CD4-positive, alpha-beta T cell treated with Interleukin-15 for 1 hour (primary cell): ENCODE measurements at regions not wholly inside any gene's neighbourhood (a gene's known extent, or its start where the extent isn't known, plus 50 kb on each side); places are given as distances from the start of the nearest gene placed in this dataset.
A peak's percentile ranks its signal among the peaks of the same experiment; 100 is the strongest.

ENCODE experiments used
- DNase-seq: peaks from one replicate; pipeline ENCODE4 v3.0.0-alpha.2; 2020

DNA sequence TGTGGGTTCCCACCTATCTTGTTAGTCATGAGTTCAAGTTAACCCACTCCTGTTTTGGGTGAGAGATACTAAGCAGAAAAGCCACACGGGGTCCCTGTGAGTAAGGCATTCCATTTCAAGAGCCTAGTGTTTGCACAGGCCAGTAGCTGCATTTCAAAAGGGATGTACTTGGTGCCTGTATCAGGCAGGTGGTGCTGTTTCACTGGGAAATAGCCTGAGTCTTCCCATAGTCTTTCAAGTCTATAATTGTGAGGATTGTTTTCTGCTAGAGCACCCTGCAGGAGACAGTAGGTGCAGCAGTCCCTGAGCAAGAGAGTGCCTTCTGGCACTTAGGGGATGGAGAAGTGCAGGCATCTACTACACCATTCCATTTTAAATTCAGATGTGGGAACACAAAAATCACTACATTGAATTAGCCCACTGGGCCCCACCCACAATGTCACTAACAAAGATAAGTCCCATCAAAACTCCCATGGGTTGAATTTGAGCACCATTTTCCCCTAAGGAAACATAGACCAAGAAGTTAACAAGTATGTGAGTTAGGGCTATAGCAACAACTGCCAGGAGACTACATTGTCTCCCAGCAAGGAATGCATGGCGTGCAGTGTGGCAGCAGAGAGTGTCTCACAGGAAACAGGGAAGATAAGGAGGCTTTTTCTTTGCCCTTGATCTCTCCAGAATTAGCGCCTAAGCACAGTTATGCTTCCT, 263.2 kb downstream of the COX7C start:
- peak; percentile 30 for DNase-seq

DNA sequence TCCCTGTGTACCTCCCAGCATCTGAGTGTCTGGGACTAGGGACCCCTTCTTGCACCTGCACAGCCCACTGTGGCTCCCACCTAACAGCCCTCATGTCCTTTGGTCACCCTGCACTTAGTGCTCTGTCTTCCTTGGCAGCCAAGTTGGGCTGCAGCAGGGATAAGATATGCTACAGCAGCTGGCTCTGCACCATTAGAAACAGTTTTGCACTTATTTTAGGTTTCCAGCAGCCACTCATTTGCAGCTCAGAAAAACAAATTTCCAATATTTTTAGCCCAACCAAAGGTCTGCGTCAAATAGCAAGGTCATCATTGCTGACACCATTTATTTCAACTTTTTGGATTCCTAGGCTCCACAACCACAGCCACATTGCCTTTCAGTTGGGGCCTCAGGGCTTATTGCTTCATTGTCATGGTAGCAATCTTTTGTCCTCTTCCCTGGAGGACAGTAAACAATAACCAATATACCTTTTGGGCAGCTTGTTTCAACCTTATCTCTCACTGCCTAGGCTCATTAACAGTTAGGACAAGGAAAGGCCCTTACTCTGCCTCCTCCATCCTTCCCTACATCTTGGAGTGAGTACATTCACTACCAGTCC, 263.9 kb downstream of the COX7C start:
- no peak for DNase-seq

DNA sequence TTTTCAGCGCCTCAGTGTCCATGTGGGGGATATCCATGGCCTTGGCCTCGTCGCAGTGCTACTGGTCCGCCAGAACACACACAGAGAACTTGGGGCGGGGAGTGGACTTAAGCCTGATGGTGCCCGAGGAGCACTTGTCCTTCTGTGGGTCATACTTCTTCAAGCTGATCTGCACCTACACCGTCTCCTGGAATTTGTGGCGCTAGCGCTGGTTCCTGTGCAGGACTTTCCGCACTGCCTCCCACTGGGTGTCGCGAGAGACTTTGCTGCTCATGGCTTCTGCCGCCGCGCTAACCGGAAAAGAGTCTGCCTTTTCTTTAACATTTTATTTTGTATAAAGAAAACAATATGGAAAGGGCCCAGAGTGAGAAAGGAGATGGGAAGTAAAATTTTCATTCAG, 266.9 kb downstream of the COX7C start:
- no peak for DNase-seq

DNA sequence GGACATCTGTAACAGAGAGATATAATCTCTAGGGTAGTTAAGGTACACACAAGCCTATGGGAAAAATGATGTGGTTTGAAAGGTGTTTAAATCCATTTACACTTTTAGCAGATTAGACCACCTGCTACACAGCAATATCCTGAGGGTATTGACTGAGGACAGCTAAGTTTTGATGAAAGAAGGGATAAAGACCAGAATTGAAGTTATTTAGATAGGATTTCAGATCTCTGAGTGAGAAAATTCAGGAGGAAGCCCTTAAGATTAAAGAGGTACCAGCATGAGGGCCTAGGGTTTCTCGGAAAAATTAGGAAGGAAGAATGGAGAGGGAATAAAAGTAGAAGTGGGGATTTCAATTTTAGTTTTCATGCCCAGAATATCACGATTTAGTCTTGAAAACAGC, 267.3 kb downstream of the COX7C start:
- no peak for DNase-seq

DNA sequence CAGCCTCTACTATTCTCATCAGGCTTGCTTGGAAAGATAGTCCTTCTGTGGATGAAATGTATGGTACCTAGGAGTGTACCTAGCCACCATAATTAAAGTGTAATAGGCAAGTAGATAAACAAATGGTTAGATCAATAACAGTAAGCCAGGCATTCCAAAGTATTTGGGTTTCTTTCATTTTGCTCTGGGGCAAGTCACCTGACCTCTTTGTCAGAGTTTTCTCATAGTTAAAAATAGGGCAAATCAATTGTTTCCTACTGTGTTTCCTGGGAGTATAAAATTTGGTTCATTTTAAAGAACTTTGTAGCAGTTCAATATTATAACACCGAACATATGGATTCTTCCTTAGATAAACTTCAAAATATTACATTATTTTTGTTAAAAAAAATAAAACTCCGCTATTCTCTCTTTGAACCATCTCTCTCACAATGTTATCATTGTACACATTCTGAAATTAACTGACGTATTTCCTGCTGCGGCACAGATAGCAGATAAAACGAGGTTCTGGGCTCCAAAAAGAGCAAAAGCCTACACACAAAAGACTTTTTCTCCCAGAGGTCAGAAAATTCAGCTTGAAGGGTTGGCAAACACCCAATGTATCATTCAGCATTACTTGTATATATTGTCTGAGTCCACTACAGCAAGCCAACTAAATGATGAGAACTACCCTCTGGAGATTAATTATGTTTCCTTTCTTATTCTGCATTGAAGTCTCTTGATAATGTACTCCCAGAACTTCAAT, 267.9 kb downstream of the COX7C start:
- DNase-seq = no peak

DNA sequence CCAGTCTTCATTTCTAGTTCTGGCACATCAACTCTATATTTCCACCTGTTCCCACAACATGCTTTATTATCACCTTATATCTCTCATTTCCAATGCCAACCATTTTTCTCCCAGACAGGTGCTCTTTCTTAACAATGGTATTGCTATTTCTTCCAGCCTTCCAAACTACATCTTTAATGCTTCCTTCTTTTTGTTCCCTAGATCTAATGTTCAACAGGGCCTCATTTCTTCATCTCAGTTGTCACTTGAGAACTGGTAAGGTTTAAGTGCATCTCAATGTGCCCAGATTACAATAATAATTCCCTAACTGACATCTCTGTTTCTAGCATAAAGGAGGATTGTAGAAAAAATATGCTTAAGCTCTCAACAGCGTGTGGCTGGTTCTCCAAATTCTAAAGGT, 272.6 kb downstream of the COX7C start:
- no peak for DNase-seq

DNA sequence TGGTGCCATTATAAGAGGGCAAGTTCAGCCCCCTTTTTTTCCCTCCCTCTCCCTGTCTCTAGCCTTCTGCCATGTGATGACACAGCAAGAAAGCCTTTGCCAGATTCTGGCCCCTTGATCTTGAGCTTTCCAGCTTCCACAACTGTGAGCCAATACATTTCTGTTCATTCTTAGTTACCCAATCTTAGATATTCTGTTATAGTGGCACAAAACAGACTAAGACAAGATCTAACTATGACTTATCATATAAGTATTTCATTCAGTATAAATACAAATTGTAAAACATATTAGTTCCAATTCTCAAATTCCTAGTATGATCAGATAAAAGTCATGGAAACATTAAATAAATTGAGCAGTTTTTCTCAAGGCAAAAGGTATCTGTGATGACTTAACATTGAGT, 276.3 kb downstream of the COX7C start:
- no peak for DNase-seq

DNA sequence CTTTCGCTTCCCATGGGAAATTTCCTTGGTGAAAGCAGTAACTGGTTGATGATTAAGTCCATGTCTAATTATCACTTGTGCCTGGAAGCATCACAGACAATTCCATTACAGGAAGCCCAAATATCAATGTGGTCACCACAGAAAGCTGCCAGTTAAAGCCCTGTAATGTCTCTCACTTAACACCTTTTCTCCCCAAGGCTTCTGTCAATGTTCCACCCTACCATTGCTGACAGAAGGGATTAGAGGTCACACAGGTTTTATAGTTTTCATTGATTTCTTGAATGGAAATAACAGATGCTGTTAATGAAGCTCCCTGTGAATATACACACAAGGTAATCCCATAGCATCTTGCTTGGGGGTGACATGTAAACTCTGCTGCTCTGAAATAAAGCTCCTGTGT, 279.2 kb downstream of the COX7C start:
- no peak for DNase-seq

DNA sequence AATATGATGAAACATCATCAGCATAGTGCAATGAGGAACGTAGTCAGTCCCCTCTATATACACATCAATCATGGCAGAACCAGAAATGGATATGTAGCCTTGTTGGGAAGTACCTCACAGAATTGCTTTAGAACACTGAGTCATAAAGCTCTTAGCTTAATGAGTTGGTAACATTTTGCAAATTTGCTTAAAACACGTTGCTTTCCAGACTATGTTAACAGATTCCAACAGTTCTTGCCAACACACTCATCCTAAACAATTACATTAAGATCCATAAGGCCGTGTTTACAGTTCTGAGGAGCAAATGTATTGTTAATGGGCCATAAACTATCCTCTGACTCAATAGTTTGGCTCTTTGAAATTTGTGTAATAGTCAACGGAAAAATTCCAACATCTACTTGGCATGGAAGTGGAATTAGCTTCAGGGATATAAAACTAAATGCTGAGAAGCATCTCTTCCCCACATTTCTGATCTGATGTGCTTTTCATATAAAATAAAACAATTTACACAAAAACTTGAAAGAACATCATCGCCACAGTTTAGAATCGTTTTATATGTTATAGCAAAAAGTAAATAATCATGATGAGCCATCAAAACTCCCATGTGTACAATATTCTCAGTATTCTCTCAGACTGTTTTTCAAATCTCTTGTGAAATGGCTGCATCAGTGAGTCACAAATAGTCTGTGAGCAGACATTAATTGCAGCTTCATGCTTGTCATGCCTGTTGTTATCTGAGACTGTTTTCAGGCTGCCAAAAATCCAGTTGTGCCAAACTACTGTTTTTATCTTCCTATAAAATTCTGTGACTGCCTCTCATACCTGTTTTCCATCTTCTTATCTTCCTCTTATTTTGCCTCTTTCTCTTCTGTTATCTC, 291.9 kb downstream of the COX7C start:
- no peak for DNase-seq

DNA sequence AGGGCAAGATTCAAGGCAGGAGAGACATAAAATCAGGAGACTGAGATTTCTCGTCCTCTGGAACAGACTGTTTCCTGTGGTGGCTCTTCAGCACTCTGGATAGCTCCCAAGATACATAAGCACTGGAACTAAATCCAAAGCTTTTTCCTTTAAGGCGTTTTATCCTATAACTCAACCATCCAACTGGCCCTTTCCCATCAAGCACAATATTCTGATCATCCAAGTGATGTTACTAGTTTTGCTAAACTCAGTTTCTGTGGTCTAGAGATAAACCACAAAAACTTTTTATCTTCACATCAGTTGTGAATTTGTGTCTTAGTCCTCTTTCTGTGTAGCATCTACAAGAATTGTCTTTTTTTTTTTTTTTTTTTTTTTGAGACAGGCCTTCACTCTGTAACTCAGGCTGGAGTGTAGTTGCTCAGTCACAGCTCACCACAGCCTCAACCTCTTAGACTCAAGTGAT, 299.4 kb downstream of the COX7C start:
- DNase-seq = no peak

DNA sequence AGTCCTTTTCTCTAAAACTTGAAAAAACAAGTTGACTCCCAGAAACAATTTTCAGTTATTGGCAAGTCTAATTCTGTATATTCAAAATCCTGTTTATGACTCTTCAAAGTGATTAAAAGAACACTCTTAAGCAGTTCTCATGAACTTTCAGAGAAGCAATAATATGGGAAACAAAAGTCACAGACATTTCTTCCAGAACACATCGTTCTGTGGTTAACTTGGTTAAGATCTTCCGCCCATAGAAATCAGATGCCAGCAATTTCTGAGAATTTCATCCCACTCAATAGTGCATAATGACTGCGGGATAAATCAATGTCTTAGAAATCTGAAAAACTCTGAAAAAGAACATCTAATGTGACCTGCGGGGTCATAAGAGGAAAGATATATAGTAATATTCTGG, 300.5 kb downstream of the COX7C start:
- no peak for DNase-seq

DNA sequence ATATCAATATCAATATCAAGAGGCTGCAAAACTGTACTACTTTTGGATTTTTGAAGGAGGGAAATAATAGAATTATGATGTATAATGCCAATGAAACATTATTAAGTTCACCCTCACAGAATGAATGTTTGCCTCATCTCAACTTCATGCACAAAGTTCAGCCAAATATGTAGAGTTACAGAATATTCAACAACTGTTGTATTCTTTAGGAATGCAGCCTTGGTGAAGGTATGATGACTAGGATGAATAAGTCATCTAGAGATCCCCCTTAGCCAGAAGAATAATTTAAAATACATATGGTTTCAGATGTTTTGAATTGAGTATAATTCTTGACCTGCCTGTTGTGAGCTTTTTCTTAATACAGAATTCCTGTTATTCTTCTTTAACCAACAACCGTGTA, 308.3 kb downstream of the COX7C start:
- no peak for DNase-seq

DNA sequence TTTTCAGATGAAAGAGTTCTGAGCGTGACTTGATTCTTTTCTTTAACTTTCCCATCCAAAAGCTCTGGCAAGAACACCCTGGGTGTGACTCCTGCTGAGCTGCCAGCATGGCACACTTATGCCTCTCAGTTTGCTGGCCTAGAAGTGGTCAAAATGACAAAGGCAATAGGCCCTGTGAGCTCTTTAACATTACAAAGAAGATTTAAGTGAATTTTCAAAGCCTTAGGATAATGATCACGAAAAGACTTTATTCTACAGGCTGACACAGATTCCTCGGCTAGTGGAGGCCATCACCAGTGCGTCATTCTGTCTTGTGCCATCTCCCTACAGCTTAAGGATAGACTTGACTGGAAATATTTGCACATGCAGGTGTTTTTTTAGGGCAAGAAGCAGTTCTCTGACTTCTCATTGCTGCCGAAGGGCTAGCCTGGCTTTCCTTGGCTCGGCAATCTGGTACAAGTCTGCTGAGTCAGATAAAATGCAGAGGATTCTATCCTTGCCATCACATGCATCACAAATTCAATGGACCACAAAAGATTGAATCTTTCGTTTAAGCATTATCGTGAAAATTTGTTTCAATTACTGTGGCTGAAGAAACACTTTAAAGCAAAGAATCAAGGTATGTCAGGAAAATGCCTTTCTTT, 311.5 kb downstream of the COX7C start:
- DNase-seq = no peak

DNA sequence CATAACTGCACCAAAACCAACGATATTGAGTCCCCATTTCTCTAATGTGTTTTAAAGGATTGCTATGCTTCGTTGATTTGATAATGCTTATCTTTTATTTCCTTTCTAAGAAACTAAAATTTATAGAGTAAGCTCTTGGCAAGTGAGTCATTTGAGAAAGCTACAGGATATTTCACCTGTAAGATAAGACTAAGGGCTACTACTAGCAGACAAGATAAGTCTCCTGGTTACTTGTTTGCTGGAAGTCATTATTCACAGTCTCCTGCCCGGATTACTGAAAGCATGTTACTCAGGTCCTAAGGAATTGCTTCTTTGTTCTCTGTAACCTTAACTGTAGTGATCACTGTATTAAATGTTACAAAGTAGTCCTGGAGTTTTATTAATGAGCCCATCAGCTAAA, 315.9 kb upstream of the RASA1 start:
- DNase-seq = no peak

DNA sequence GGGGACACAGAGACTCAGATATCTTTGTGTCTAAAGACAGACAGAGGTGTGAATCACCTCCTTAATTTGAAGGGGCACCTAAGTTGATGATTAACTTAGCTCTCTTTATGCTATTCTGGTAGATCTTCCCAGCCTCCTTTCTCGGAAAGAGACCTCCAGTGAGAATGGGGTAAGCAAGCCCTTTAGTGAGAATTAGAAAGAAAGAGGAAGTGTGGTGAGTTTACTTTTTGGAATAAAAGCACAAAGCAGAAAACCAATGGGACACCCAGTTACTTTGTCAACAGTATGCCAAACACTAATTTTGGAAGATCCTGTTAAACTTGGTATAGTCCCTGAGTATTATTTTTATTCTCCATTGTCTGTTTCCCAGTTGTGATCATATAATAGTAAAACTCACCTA, 302.8 kb upstream of the RASA1 start:
- DNase-seq = no peak

DNA sequence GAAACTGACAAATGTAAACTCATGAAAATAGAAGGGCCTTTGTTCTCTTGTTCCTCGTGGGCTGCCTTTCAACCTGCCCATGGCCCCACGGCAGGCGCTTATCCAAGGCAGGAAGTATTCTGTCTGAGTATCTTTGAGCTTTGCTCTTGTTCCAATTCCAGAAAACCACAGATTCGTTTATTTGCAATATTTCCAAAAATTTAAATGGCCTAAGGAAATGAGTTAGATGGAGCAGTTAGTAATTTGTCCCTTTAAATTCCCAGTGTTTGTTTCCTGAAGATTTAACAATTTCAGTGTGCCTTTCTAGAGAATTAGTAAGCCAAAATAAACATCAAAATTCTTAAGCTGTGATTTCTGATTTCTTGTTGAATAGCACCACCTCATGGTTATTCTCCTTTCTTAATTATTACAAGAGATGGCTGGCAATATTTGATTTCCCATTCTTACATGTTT, 299.4 kb upstream of the RASA1 start:
- no peak for DNase-seq

DNA sequence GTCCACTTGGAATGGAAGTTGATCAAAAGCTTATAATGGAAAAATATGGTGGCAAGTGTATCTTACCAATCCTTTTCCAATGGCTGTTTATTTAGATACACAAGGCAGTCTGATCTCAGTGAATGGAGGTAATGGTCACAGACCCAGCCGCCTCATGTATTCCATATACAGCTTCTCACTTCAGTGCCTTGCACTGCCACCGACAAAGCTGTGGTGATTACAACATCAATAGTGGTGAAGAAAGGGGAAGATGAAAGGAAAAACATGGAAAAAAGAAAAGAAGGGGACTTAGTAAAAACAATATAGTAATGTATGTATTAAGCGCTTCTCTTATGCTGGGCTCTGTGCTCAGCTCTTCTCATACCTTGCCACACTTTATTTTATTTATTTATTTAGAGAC, 297.3 kb upstream of the RASA1 start:
- DNase-seq = no peak

DNA sequence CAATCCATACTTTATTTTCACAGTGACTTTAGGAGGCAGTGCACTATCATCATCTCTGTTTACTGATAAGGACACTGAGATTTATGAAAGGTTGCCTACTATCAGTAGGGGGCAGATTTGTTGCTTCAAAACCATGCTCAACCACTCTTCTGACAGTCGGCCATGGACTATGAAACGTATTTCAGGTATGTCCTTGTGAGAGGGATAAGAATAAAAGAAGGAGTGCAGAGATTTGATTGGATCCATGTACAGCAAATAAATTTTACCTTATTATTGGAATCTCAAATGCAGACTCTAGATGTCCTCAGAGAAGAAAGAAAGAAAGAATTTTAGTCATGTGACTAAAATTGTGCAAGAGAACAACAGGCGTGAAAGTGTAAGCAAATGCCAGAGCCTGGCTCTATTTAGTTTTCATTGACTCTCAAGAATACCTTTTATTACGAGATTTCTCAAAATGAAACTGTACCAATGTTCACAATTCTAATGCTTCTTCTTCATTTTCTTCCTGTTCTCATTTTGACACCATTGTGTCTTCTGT, 296.6 kb upstream of the RASA1 start:
- no peak for DNase-seq

DNA sequence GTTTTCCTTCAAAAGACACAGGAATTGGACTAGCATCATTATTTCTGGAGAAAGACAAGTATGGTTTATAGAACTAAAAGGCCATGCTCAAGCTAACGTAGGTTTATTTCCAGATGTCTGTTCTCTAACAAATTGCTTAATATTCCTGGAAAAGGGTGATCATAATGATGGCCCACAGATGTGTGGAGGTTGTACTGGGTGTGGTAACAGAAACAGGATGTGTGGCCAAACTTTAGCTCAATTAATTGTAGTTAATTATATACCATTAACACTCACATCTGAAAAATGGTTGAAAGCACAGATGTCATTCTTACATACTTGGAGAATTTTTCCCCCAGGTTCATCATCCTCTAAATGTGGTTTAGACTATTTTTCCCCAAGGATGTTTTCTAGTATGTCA, 292.7 kb upstream of the RASA1 start:
- no peak for DNase-seq

DNA sequence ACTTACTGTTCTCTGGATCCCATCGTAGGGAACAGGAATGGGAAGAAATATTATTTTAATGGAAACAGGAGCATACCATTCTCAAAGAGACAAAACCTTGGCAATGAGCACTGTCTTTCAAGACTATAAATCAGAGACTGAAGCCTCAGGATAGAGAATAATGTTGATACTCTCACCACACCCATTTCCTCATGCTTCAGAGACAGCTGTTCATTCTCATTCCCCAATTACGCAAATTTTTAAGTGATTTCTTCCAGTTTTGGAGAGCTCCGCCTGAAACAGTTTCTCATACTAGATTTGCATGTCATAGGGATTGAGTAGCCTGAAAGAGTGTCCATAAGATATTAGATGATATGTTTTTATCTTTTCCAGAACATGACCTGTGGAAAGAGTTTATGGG, 290.5 kb upstream of the RASA1 start:
- no peak for DNase-seq

DNA sequence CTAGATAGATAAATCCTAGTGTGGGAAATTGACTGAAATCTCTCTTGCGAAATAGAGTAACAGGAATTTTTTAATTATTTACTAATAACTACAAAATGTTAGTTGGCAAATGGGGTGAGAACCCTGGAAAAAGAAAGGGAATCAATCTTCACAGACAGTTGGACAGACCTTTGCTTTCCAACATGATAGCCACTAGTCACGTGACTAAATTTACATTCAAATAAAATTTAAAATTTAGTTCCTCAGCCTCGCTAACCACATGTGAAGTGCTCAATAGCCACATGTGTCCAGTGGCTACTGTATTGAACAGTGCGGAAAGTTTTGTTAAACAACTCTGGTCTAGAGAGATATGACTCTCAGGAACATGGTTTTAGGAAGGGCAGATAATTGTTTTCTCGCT, 289.9 kb upstream of the RASA1 start:
- DNase-seq = no peak

DNA sequence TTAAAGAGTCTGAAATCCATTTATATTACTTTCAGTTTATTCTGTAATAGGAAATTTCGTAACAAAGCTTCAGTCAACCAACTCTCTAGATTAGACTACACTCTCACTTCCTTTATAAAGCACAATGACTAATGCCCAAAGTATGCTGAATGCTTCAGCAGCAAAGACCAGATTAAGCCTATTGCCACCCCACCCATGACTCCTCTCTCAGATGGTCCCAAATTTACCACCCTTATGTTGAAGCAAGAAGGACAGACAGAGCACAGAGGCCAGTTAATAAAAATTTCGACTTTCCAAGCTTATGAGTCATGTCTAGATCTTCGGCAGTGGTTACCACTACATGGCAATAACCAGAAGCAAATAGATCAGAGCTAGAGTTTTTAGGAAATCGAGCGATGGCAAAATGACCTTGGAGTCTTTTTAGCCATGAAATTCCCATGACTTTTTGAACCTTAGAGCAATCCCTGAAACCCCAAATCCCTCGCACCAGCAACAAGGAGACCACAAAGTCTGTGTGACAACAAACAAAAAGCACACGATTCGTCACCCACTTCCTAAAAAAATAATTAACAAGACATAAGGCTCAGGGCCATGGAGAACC, 287.8 kb upstream of the RASA1 start:
- DNase-seq = peak; percentile 23
